OCI-LY7 (cell line): ENCODE measurements at regions not wholly inside any gene's neighbourhood (a gene's known extent, or its start where the extent isn't known, plus 50 kb on each side); places are given as distances from the start of the nearest gene placed in this dataset.

Source experiments
- CTCF ChIP-seq: fragments of 200-600 bp; sonication (generic); conservative IDR thresholded peaks from 2 replicates; pipeline ENCODE4 v1.5.1; 2014; ENCODE audit warnings: mild to moderate bottlenecking, antibody characterized with exemption, low read length, moderate library complexity, mixed read lengths
- EZH2phosphoT487 ChIP-seq: fragments of 200-600 bp; sonication (generic); IDR thresholded peaks from 2 replicates; pipeline ENCODE4 v1.6.1; 2018; ENCODE audit warnings: low read depth, borderline replicate concordance, mild to moderate bottlenecking, mixed run types, antibody characterized with exemption, low read length, moderate library complexity, mixed read lengths

GRCh38 chr14:106562451-106562850 lies 1036.1 kb downstream of the TMEM121 start:
- TF ChIP-seq EZH2phosphoT487: no peak
- TF ChIP-seq CTCF: no peak
